ENCODE measurements at regions not wholly inside any gene's neighbourhood (a gene's known extent, or its start where the extent isn't known, plus 50 kb on each side); places are given as distances from the start of the nearest gene placed in this dataset.

GRCh38 chr2:234787114-234787513 lies 164.7 kb upstream of the SH3BP4 start:
- TF ChIP-seq CTCF (conservative IDR thresholded peaks at IDR 0.05 in 1 of 2, IDR thresholded peaks at IDR 0.05 in 1 of 2; ENCODE audit: low read depth in 1 of 2, low read length in 2 of 2) (no peak), EZH2 (IDR thresholded peaks at IDR 0.05; ENCODE audit: low read length, missing control alignments) (no peak)
